HG03103 (cell line): ENCODE measurements at regions not wholly inside any gene's neighbourhood (a gene's known extent, or its start where the extent isn't known, plus 50 kb on each side); places are given as distances from the start of the nearest gene placed in this dataset.
"Not testable (repeated sequence)": the region's sequence is repeated elsewhere in the genome, so short reads cannot be mapped to it uniquely, and the experiment has no call there.

ENCODE experiments used
- ATAC-seq: cut with Tn5 transposase; IDR thresholded peaks from one replicate; pipeline ENCODE4 v1.9.1; 2021; ENCODE audit warnings: low read depth; ENCODE audit not compliant: unreplicated experiment

- peak; percentile 23 for ATAC-seq
Observed at GRCh38 chr12:131511803-131512561, 198.9 kb upstream of the SFSWAP start.

DNA sequence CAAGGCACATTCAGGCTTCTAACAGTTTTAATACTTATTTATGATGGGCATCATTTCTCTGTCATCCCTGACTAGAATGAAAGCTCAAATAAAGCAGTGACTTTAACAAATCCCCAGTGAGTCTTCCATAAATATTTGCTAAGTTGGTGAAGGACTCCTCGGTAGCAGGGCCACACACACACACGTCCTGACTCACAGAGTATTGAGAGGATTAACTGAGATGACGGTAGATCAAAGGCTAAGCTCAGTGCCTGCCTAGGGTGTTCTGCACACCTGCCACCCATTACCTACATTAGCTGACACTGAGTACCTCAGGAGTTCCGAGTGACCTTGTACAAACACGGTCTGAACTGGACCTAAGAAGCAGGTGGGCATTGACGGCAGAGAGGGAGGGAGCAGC is 197.3 kb upstream of the SFSWAP start:
- ATAC-seq: no peak

DNA sequence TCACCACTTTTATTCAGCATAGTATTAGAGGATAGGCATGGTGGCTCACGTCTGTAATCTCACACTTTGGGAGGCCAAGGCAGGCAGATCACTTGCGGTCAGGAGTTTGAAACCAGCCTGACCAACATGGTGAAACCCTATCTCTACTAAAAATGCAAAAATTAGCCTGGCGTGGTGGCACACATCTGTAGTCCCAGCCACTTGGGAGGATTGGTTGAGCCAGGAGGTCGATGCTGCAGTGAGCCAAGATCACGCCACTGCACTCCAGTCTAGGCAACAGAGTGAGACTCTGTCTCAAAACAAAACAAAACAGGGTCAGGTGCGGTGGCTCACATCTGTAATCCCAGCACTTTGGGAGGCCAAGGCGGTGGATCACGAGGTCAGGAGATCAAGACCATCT is 190.3 kb upstream of the SFSWAP start:
- not testable (repeated sequence) for ATAC-seq

DNA sequence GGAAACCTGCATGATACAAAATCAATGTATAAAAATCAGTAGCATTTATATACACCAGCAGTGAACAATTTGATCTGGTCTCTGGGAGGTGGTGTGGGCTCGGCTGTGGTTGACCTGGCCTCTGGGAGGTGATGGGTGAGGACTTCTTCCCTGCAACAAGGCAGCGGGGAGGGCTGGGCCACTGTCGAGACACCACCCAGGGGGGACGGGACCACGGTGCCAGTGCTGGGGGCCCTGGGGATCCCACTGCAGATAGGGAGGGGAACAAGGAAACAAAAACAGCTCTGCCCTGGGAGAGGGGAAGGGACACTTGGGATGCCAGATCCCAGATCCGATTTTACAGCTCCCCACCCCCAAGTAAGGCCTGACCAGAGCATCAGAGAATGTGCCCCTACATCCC is 189.6 kb upstream of the SFSWAP start:
- no peak for ATAC-seq

GRCh38 chr12:131525795-131526508 is 184.9 kb upstream of the SFSWAP start:
- no peak for ATAC-seq

DNA sequence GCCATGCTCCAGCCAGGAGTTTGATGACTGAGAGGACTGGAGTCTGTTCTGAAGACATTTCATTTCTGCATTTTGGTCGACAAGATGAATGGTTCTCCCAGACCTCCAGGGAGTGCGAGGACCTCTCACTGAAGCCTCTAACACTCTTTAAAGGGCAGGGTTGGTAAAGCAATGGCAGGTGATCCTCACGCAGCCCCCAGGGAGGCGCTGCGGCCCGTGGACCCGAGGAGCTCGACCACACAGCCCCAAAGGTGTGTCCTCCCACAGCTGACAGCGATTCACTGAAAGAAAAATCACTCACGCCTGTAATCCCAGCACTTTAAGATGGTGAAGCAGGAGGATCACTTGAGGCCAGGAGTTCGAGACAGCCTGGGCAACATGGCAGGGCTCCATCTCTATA is 183.8 kb upstream of the SFSWAP start:
- ATAC-seq: no peak

GRCh38 chr12:131527736-131528135 is 183.2 kb upstream of the SFSWAP start:
- ATAC-seq: no peak

DNA sequence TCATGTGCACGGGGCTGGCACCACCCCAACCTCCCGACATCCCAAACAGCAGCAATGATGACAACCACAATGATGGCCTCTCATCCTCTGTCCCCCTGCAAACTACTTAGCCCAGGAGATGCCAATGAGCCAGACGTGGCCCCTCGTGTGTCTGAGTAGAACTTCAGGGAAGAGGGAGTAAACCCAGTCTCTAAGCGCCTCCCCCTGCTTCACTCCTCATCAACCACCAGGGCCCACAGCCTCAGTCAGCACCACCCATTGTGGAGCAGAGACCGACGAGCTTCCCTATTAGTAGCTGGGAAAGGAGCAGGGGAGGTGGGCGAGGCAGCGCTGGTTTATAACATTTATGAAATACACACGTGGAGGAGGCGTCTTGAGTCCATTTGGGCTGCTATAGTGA is 182.7 kb upstream of the SFSWAP start:
- ATAC-seq: no peak

- no peak for ATAC-seq
Observed at GRCh38 chr12:131528667-131529066, 182.2 kb upstream of the SFSWAP start.

DNA sequence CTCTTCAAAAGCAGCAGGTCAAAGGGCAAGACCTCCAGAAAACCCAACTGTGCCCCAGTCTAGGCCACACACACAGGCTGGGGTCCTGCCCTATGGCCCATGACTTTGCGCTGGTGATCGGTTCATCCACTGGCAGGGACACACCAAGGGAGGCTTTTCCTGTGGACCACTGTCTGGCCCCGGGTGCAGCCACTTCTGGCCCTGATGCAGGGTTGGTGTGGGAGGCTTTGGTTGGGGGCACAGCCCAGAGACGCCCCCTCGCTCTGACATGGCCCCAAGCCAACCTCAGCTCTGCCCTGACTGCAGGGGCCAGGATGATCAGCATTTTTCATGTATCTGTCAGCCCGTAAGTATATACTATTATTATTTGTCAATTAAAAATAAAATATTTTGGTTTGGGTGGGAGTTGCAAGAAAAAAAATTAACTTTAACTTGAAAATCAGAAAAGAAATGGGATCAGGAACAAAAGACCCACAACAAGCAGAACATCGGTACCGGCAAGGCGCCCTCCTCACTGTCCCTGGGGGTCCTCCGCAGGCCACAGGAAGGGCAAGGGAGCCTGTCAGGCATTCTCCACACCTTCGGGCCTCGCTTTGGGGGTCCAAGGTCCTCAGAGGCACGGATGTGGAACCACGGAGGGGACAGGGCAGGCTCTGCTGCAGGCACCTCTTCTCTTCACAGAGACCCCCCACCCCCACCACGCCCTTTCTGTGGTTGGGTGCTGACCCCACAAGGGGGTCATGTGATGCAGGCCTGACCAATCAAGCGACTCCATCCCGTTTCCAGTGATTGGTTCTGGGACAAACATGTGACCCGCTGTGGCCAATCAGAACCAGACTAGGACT is 181.5 kb upstream of the SFSWAP start:
- ATAC-seq: no peak

GRCh38 chr12:131530041-131530332 is 180.9 kb upstream of the SFSWAP start:
- ATAC-seq: no peak

DNA sequence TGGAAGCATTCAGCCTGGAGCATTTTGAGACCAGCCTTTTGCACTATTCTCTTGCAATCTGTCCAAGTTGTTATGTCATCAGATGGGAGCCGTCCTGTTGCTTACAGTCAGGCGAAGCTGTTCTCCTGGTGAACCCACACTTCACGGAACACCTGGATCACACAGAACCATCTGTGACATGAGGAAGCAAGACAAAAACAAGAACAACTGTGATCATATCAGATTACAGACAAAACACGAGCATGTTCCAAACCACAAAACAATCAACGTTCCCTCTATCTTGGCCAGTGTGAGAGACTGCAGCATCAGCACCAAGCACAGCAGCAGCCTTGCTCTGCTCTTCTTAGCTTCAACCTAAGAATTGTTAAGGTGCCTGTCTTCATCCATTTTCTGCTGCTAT is 180.5 kb upstream of the SFSWAP start:
- no peak for ATAC-seq

DNA sequence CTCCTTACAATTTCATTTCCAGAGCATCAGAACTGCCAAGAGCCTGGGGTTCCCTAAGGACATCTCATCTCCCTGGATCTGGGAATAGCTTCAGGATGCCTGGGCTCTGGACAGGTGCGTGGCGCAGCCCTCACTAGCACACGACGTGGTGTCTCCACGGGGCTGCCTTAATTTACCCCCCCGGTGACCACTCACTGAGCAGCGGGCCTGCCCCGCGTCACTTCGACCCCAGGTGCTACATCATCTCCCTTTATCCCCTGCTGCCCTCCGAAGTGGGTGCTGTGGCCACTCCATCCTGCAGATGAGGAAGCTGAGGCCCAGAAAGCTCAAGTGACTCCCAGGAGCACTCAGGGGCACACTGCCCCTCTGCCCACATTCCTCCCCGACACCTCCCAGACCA is 177.8 kb upstream of the SFSWAP start:
- no peak for ATAC-seq

GRCh38 chr12:131535779-131536178 is 175.1 kb upstream of the SFSWAP start:
- ATAC-seq: no peak

DNA sequence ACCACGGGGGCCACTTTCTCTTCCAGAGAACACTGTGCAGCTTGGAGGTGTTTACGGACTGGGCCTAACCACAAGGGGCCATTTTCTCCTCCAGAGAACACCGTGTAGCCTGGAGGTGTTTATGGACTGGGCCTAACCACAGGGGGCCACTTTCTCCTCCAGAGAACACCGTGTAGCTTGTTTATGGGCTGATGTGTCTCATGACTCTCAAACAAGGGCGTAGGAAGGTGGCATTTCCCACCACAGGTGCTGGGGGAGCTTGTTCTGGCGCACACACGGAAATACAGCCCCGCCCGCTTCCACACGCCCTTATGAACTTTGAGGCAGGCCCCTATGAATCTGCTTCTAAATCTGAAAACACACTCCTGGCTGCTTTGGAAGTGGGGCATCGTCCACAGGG is 174.6 kb upstream of the SFSWAP start:
- no peak for ATAC-seq

DNA sequence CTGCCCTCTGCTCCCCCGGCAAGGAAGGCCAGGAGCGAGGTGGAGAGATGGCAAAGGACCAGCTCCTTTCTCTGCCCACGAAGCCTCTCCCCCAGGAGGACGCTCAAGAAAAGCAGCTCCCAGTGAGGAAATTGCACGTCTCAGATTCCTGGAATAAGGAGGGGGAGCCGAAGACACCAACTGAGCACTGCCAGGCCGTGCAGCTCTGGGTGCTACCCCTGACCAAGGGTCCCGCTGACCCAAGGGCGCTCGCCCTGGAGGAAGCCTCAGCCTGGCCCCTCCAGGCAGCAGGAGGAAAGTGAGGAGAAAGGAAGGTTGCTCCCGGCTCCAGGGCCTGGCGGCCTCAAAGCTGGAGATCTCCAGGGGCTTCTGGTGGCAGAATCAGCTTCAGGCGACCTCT is 174.1 kb upstream of the SFSWAP start:
- ATAC-seq: no peak

DNA sequence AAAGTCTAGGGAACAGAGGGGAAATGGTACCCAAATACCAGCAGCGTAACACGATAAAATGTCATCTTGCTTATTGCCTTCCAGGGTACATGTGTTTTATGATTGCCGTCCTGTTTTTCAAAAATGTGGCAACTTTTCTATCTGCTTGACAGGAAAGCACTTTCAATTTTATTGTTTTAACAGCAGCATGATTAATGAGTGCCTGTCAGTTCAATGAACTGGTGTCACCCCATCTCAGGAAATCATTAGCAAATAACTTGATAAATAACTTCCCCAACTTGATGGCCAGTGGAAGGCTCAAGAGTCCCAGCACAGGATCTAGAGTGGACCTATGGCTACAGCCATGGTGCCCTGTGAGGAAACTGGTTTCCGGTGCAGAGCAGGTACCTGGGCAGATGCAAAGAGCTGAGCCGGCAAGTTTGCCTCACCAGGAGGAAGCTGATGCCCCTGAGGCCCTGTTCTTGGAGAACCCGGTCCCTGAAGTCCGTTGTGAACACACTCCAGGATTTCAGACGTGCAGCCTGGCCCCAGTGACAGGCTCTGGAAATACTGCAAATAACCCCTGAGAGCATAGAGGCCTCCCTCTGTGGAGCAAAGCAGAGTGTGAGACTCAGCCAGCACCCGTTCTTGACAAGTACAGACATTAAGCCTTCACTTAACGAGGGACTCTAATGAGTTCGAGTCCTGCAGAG is 173.5 kb upstream of the SFSWAP start:
- no peak for ATAC-seq

- ATAC-seq: no peak
Observed at GRCh38 chr12:131539381-131539780, 171.5 kb upstream of the SFSWAP start.

- ATAC-seq: no peak
Observed at GRCh38 chr12:131540138-131540623, 170.7 kb upstream of the SFSWAP start.

DNA sequence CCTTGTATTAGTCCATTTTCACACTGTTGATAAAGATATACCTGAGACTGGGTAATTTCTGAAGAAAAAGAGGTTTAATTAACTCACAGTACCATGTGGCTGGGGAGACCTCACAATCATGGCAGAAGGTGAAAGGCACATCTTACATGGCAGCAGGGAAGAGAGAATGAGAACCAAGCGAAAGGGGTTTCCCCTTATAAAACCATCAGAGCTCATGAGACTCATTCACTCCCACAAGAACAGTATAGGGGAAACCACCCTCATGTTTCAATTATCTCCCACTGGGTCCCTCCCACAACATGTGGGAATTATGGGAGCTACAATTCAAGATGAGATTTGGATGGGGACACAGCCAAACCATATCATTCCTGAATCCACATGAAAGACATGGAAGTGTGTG is 169.4 kb upstream of the SFSWAP start:
- ATAC-seq: not testable (repeated sequence)

GRCh38 chr12:131542351-131542750 is 168.5 kb upstream of the SFSWAP start:
- no peak for ATAC-seq
